Calu3 (cell line): ENCODE measurements at regions not wholly inside any gene's neighbourhood (a gene's known extent, or its start where the extent isn't known, plus 50 kb on each side); places are given as distances from the start of the nearest gene placed in this dataset.

Experiments
- BruUV-seq: library from RNA; stranded (reverse); fragments of 400-500 nt; replicated peaks from 2 replicates; lab custom pipeline; 2021; lab: Mats Ljungman, UMichigan
- CTCF ChIA-PET: fragments of 300-600 bp; sonication (Branson Sonifier 250); formaldehyde crosslinking; loops from one replicate; lab custom pipeline; 2022; ENCODE audit warnings: antibody characterized with exemption; lab: Charles Lee
- DNase-seq: peaks from one replicate; pipeline ENCODE4 v3.0.0; 2022
- H3K27ac Mint-ChIP-seq: one replicate; pipeline ENCODE4 v1.8.0; 2022; ENCODE audit warnings: mixed read lengths; ENCODE audit not compliant: unreplicated experiment
- H3K27me3 Mint-ChIP-seq: one replicate; pipeline ENCODE4 v1.8.0; 2022; ENCODE audit warnings: mixed read lengths; ENCODE audit not compliant: unreplicated experiment
- H3K36me3 Mint-ChIP-seq: one replicate; pipeline ENCODE4 v1.8.0; 2022; ENCODE audit warnings: mild to moderate bottlenecking, moderate library complexity, mixed read lengths; ENCODE audit not compliant: insufficient read depth, unreplicated experiment
- H3K4me1 Mint-ChIP-seq: one replicate; pipeline ENCODE4 v1.8.0; 2022; ENCODE audit warnings: mild to moderate bottlenecking, low read depth, mixed read lengths; ENCODE audit not compliant: unreplicated experiment
- H3K4me3 Mint-ChIP-seq: one replicate; pipeline ENCODE4 v1.8.0; 2022; ENCODE audit warnings: mild to moderate bottlenecking, low read depth, moderate library complexity, mixed read lengths; ENCODE audit not compliant: unreplicated experiment
- H3K9me3 Mint-ChIP-seq: one replicate; pipeline ENCODE4 v1.8.0; 2022; ENCODE audit warnings: low read depth, mixed read lengths; ENCODE audit not compliant: unreplicated experiment
- CTCF ChIP-seq: fragments of 200-600 bp; IDR thresholded peaks from one replicate; pipeline ENCODE4 v1.8.0; 2022; ENCODE audit warnings: antibody characterized with exemption; ENCODE audit not compliant: unreplicated experiment
- intact Hi-C: fragments of 100-400 bp; cut with micrococcal nuclease; formaldehyde crosslinking; loops from one replicate; pipeline ENCODE4 v1.10.0; 2022; ENCODE audit not compliant: unreplicated experiment

GRCh38 chr14:35944847-35945246 lies 118.7 kb downstream of the BRMS1L start:
- no peaks in the 10 kb centered on the region for H3K27me3 Mint-ChIP-seq
- BruUV-seq, result no TSS peak
- no peaks in the 10 kb centered on the region for H3K36me3 Mint-ChIP-seq
- no peaks in the 10 kb centered on the region for H3K9me3 Mint-ChIP-seq
- TF ChIP-seq CTCF, result no peak
- H3K27ac Mint-ChIP-seq, result no peak overlapping the region
- CTCF ChIA-PET, result interaction anchor here (0.6 to 1.0 kb wide), 3 partner anchors 9 to 269 kb away, joined by 3 to 4 read pairs (median 4); no protein-coding TSS in a partner anchor
- no peak overlapping the region for H3K4me3 Mint-ChIP-seq
- intact Hi-C loops, result no loop called here
- peak; percentile 62 for DNase-seq
- H3K4me1 Mint-ChIP-seq, result peaks cover under 1% of the 10 kb centered on the region

GRCh38 chr14:35940291-35940690 lies 114.2 kb downstream of the BRMS1L start:
- TF ChIP-seq CTCF, result no peak
- no peaks in the 10 kb centered on the region for H3K9me3 Mint-ChIP-seq
- H3K36me3 Mint-ChIP-seq, result no peaks in the 10 kb centered on the region
- H3K4me3 Mint-ChIP-seq, result no peak overlapping the region
- no peaks in the 10 kb centered on the region for H3K4me1 Mint-ChIP-seq
- no peak for DNase-seq
- H3K27ac Mint-ChIP-seq, result no peak overlapping the region
- CTCF ChIA-PET, result no interaction called here
- BruUV-seq, result no TSS peak
- no peaks in the 10 kb centered on the region for H3K27me3 Mint-ChIP-seq
- intact Hi-C loops, result no loop called here

DNA sequence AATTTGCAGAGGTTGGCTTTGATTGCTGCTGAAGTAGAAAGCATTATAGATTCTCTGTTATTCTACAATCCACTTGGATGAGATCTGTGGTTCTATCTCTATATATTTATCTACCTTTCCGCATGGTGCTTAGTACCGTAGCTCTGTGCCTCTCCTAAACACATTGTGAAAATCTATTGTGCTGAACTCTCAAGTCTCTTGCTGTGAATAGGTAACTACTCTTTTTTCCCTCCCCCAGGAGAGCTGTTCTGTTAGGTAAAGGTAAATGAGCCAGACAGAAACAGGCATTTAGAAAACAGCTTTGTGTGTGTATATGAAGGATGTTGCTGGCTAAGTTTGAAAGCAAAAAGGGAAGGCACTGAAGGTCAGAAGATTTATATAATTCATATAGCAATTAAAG lies 112.6 kb downstream of the BRMS1L start:
- no peak for DNase-seq
- no TSS peak for BruUV-seq
- Mint-ChIP-seq H3K36me3 (no peaks in the 10 kb centered on the region), H3K4me3 (no peak overlapping the region), H3K9me3 (no peaks in the 10 kb centered on the region), H3K27ac (no peak overlapping the region), H3K4me1 (no peaks in the 10 kb centered on the region), H3K27me3 (no peaks in the 10 kb centered on the region)
- CTCF ChIA-PET, result no interaction called here
- intact Hi-C loops, result no loop called here
- no peak for TF ChIP-seq CTCF

- no TSS peak for BruUV-seq
- no peaks in the 10 kb centered on the region for H3K9me3 Mint-ChIP-seq
- H3K4me1 Mint-ChIP-seq, result no peaks in the 10 kb centered on the region
- no peak overlapping the region for H3K4me3 Mint-ChIP-seq
- no peak for DNase-seq
- intact Hi-C loops, result no loop called here
- CTCF ChIA-PET, result interaction anchor here (0.6 kb wide), 1 partner anchor 11 kb away, joined by 3 read pairs; no protein-coding TSS in a partner anchor
- TF ChIP-seq CTCF, result no peak
- no peak overlapping the region for H3K27ac Mint-ChIP-seq
- H3K36me3 Mint-ChIP-seq, result no peaks in the 10 kb centered on the region
- no peaks in the 10 kb centered on the region for H3K27me3 Mint-ChIP-seq
Measured at GRCh38 chr14:35934499-35934898, 108.4 kb downstream of the BRMS1L start.
